H1 (cell line): ENCODE measurements at regions not wholly inside any gene's neighbourhood (a gene's known extent, or its start where the extent isn't known, plus 50 kb on each side); places are given as distances from the start of the nearest gene placed in this dataset.

Experiments used
- CTCF ChIA-PET: fragments of 300-600 bp; sonication (Branson Sonifier 250); formaldehyde crosslinking; loops from one replicate; lab custom pipeline; 2021; ENCODE audit not compliant: partially characterized antibody; lab: Charles Lee
- POLR2A ChIA-PET: fragments of 300-600 bp; sonication (Branson Sonifier 250); formaldehyde crosslinking; loops from one replicate; lab custom pipeline; 2021; ENCODE audit warnings: inconsistent platforms; ENCODE audit not compliant: partially characterized antibody; lab: Charles Lee
- DNase-seq, 2 experiments: peaks; one replicate each; pipeline versions ENCODE4 v3.0.0 to v3.0.0-alpha.2; 2010 to 2022; ENCODE audit warnings: low spot score in 2 of 2, low read depth in 1 of 2, mixed read lengths in 1 of 2
- FAIRE-seq: peaks from 2 replicates; lab custom pipeline; 2011; peaks lifted over from hg19 to GRCh38; lab: Jason Lieb, UNC
- H2AFZ ChIP-seq: 2 replicates; pipeline ENCODE4 v1.8.1; 2012; ENCODE audit warnings: low read length, inconsistent platforms
- H2AK5ac ChIP-seq: 2 replicates; pipeline ENCODE4 v1.6.1; 2013; ENCODE audit warnings: low read depth, low read length
- H2BK120ac ChIP-seq: replicated peaks from 2 replicates; pipeline ENCODE3; 2013; ENCODE audit warnings: low read depth, low read length, inconsistent platforms
- H2BK12ac ChIP-seq: 2 replicates; pipeline ENCODE4 v1.6.1; 2013; ENCODE audit warnings: low read depth, low read length
- H2BK15ac ChIP-seq: 2 replicates; pipeline ENCODE4 v1.6.1; 2013; ENCODE audit warnings: low read length
- H2BK20ac ChIP-seq: 2 replicates; pipeline ENCODE4 v1.6.1; 2013; ENCODE audit warnings: low read length
- H2BK5ac ChIP-seq: 2 replicates; pipeline ENCODE4 v1.6.1; 2013; ENCODE audit warnings: low read depth, low read length
- H3K14ac ChIP-seq: 2 replicates; pipeline ENCODE4 v1.6.1; 2013; ENCODE audit warnings: inconsistent platforms; ENCODE audit not compliant: insufficient read length
- H3K18ac ChIP-seq: 2 replicates; pipeline ENCODE4 v1.6.1; 2013; ENCODE audit warnings: low read length; ENCODE audit errors: extremely low read depth
- H3K23ac ChIP-seq: 2 replicates; pipeline ENCODE4 v1.6.1; 2013; ENCODE audit warnings: inconsistent platforms; ENCODE audit not compliant: insufficient read length
- H3K23me2 ChIP-seq: 2 replicates; pipeline ENCODE4 v1.6.1; 2013; ENCODE audit warnings: low read depth, low read length
- H3K27ac ChIP-seq: 2 replicates; pipeline ENCODE4 v1.6.1; 2011; ENCODE audit warnings: low read depth, low read length, inconsistent platforms
- H3K27me3 ChIP-seq, 4 experiments: replicated peaks in 1 of 4; 1 replicate in 1 of 4; 2 replicates in 3 of 4; pipeline versions ENCODE4 v1.6.1 to v1.8.1; 2011 to 2013; ENCODE audit warnings: low read length in 3 of 4, mild to moderate bottlenecking in 3 of 4, inconsistent platforms in 2 of 4, mixed read lengths in 2 of 4, moderate library complexity in 1 of 4; ENCODE audit not compliant: control insufficient read depth in 3 of 4, insufficient read depth in 3 of 4; ENCODE audit errors: extremely low read depth in 1 of 4
- H3K36me3 ChIP-seq, 4 experiments: 2 replicates each; pipeline versions ENCODE4 v1.6.1 to v1.8.1; 2011 to 2013; ENCODE audit warnings: mild to moderate bottlenecking in 4 of 4, low read length in 3 of 4, moderate library complexity in 2 of 4, control low read depth in 1 of 4, inconsistent platforms in 1 of 4; ENCODE audit not compliant: insufficient read depth in 4 of 4, control insufficient read depth in 2 of 4
- H3K4ac ChIP-seq: replicated peaks from 2 replicates; pipeline ENCODE3; 2013; ENCODE audit warnings: low read length, low read depth, mixed read lengths, inconsistent platforms; ENCODE audit not compliant: insufficient read length
- H3K4me1 ChIP-seq, 4 experiments: replicated peaks in 1 of 4; 1 replicate in 1 of 4; 2 replicates in 3 of 4; pipeline versions ENCODE4 v1.6.1 to v1.8.1; 2011 to 2013; ENCODE audit warnings: low read length in 3 of 4, inconsistent platforms in 2 of 4, mixed read lengths in 1 of 4; ENCODE audit not compliant: insufficient read depth in 4 of 4, control insufficient read depth in 3 of 4
- H3K4me2 ChIP-seq, 2 experiments: 2 replicates each; pipeline versions ENCODE4 v1.6.1 to v1.8.1; 2011 to 2013; ENCODE audit warnings: low read depth in 2 of 2, low read length in 2 of 2, control low read depth in 1 of 2, inconsistent platforms in 1 of 2, mild to moderate bottlenecking in 1 of 2; ENCODE audit not compliant: insufficient read depth in 1 of 2
- H3K4me3 ChIP-seq, 4 experiments: fragments of 200-600, 300-600 bp in 1 of 4; sonication (generic), shearing (Covaris generic), sonication (Bioruptor Twin) in 1 of 4; 2 replicates each; pipeline versions ENCODE4 v1.5.1 to v1.8.1; 2011 to 2016; ENCODE audit warnings: low read length in 4 of 4, low read depth in 3 of 4, control low read depth in 2 of 4, inconsistent platforms in 2 of 4, mild to moderate bottlenecking in 2 of 4, mixed read lengths in 1 of 4, moderate library complexity in 1 of 4; ENCODE audit not compliant: insufficient read depth in 2 of 4; ENCODE audit errors: extremely low read depth in 1 of 4
- H3K56ac ChIP-seq: replicated peaks from 2 replicates; pipeline ENCODE3; 2013; ENCODE audit warnings: low read depth, mild to moderate bottlenecking, mixed read lengths, low read length, inconsistent platforms; ENCODE audit not compliant: insufficient read length
- H3K79me1 ChIP-seq: 2 replicates; pipeline ENCODE4 v1.6.1; 2013; ENCODE audit warnings: low read depth, low read length, control low read depth
- H3K79me2 ChIP-seq, 2 experiments: 2 replicates each; pipeline versions ENCODE4 v1.6.1 to v1.8.1; 2012 to 2013; ENCODE audit warnings: low read length in 2 of 2, mild to moderate bottlenecking in 2 of 2, inconsistent platforms in 1 of 2; ENCODE audit not compliant: insufficient read depth in 2 of 2, control insufficient read depth in 1 of 2
- H3K9ac ChIP-seq, 4 experiments: replicated peaks in 1 of 4; 1 replicate in 1 of 4; 2 replicates in 3 of 4; pipeline versions ENCODE4 v1.6.1 to v1.8.1; 2011 to 2013; ENCODE audit warnings: low read depth in 3 of 4, low read length in 3 of 4, control low read depth in 2 of 4, mild to moderate bottlenecking in 2 of 4, moderate library complexity in 2 of 4, inconsistent platforms in 1 of 4; ENCODE audit errors: extremely low read depth in 1 of 4
- H3K9me3 ChIP-seq, 2 experiments: 2 replicates each; pipeline versions ENCODE4 v1.6.1 to v1.8.1; 2012 to 2013; ENCODE audit warnings: mild to moderate bottlenecking in 2 of 2, moderate library complexity in 2 of 2, control low read depth in 1 of 2, inconsistent platforms in 1 of 2, low read depth in 1 of 2, low read length in 1 of 2, mixed read lengths in 1 of 2; ENCODE audit not compliant: insufficient read depth in 2 of 2
- H4K20me1 ChIP-seq, 2 experiments: replicated peaks in 1 of 2; 2 replicates each; pipeline versions ENCODE3 to v1.8.1; 2011 to 2013; ENCODE audit warnings: inconsistent platforms in 2 of 2, low read length in 2 of 2, mild to moderate bottlenecking in 1 of 2; ENCODE audit not compliant: insufficient read depth in 2 of 2, control insufficient read depth in 1 of 2
- H4K5ac ChIP-seq: 2 replicates; pipeline ENCODE4 v1.6.1; 2013; ENCODE audit warnings: low read length, low read depth, mixed read lengths, inconsistent platforms; ENCODE audit not compliant: insufficient read length
- H4K8ac ChIP-seq: 2 replicates; pipeline ENCODE4 v1.8.0; 2013; ENCODE audit warnings: mild to moderate bottlenecking, moderate library complexity, low read length, inconsistent platforms; ENCODE audit not compliant: insufficient read depth; ENCODE audit errors: extremely low read depth
- H4K91ac ChIP-seq: replicated peaks from 2 replicates; pipeline ENCODE3; 2013; ENCODE audit warnings: low read length, mixed read lengths, inconsistent platforms; ENCODE audit not compliant: insufficient read length
- CTCF ChIP-seq, 3 experiments: IDR thresholded peaks; 1 replicate in 2 of 3; 2 replicates in 1 of 3; pipeline versions ENCODE4 v1.5.1 to v1.6.1; 2011; ENCODE audit warnings: low read length in 3 of 3, mild to moderate bottlenecking in 3 of 3, inconsistent platforms in 2 of 3, low read depth in 1 of 3, moderate library complexity in 1 of 3; ENCODE audit not compliant: insufficient read depth in 1 of 3; ENCODE audit errors: control extremely low read depth in 1 of 3
- E2F6 ChIP-seq: IDR thresholded peaks from 2 replicates; pipeline ENCODE4 v1.6.1; 2012; ENCODE audit warnings: inconsistent platforms
- KDM4A ChIP-seq: IDR thresholded peaks from one replicate; pipeline ENCODE4 v1.7.1; 2012; ENCODE audit warnings: low read depth, mild to moderate bottlenecking, moderate library complexity, low read length, inconsistent platforms; ENCODE audit not compliant: severe bottlenecking
- MAFK ChIP-seq: IDR thresholded peaks from 2 replicates; pipeline ENCODE4 v1.6.1; 2012; ENCODE audit warnings: low read depth, mild to moderate bottlenecking, improper control_type of control experiment, low read length
- POLR2A ChIP-seq, 2 experiments: IDR thresholded peaks; 1 replicate in 1 of 2; 2 replicates in 1 of 2; pipeline ENCODE4 v1.6.1; 2011; ENCODE audit warnings: low read depth in 2 of 2, low read length in 2 of 2, mild to moderate bottlenecking in 2 of 2; ENCODE audit errors: control extremely low read depth in 1 of 2
- RAD21 ChIP-seq, 2 experiments: IDR thresholded peaks in 1 of 2; conservative IDR thresholded peaks in 1 of 2; 2 replicates each; pipeline ENCODE4 v1.6.1; 2011; ENCODE audit warnings: low read depth in 2 of 2, low read length in 2 of 2, improper control_type of control experiment in 1 of 2, inconsistent platforms in 1 of 2, mild to moderate bottlenecking in 1 of 2, moderate library complexity in 1 of 2
- RFX5 ChIP-seq: IDR thresholded peaks from 2 replicates; pipeline ENCODE4 v1.6.1; 2011; ENCODE audit warnings: low read depth, low read length, improper control_type of control experiment, borderline replicate concordance
- SIRT6 ChIP-seq: IDR thresholded peaks from one replicate; pipeline ENCODE4 v1.7.1; 2012; ENCODE audit warnings: low read length, inconsistent platforms
- TEAD4 ChIP-seq: IDR thresholded peaks from 2 replicates; pipeline ENCODE4 v1.6.1; 2012; ENCODE audit warnings: low read depth, low read length, inconsistent platforms, mixed read lengths
- USF2 ChIP-seq: IDR thresholded peaks from 2 replicates; pipeline ENCODE4 v1.6.1; 2011; ENCODE audit warnings: low read length, improper control_type of control experiment
- WGBS, 2 experiments: shearing (Covaris generic) in 1 of 2; methylation state at CpG; one replicate each; pipeline versions ENCODE4 v1.1.6 to v1.1.7; 2013 to 2015; ENCODE audit warnings: low lambda C conversion rate in 2 of 2, mixed read lengths in 2 of 2, inconsistent platforms in 1 of 2, low coverage in 1 of 2, missing lambda C conversion rate in 1 of 2; ENCODE audit not compliant: insufficient replicate concordance in 2 of 2, insufficient coverage in 1 of 2, insufficient read length in 1 of 2; ENCODE audit errors: extremely low coverage in 1 of 2, missing lambda C conversion rate in 1 of 2; 5-methylcytosine and 5-hydroxymethylcytosine counted together

GRCh38 chr2:7809640-7810039 lies 872.2 kb upstream of the ID2 start:
- Histone ChIP-seq H3K9me3 (peaks cover 9 to 12% of the 10 kb centered on the region in 2 experiments), H2BK5ac (no peak overlapping the region), H3K4me1 (peaks cover 0 to 3% (median 0%) of the 10 kb centered on the region in 4 experiments; a peak in 1 of 7 replicates), H2BK120ac (no peak overlapping the region), H4K8ac (no peak overlapping the region), H4K5ac (no peak overlapping the region), H3K4me3 (no peak overlapping the region), H3K4ac (no peak overlapping the region), H2BK20ac (no peak overlapping the region), H3K18ac (no peak overlapping the region), H3K14ac (no peak overlapping the region), H3K23me2 (no peaks in the 10 kb centered on the region), H4K20me1 (no peaks in the 10 kb centered on the region), H3K27me3 (no peaks in the 10 kb centered on the region), H3K4me2 (no peak overlapping the region), H2AK5ac (no peak overlapping the region), H3K27ac (no peak overlapping the region), H4K91ac (no peak overlapping the region), H3K23ac (no peak overlapping the region), H3K56ac (no peak overlapping the region), H3K79me1 (no peaks in the 10 kb centered on the region), H3K79me2 (no peaks in the 10 kb centered on the region), H3K9ac (no peak overlapping the region), H2BK12ac (no peak overlapping the region), H2AFZ (no peak overlapping the region), H2BK15ac (no peak overlapping the region), H3K36me3 (no peaks in the 10 kb centered on the region)
- ChIA-PET POLR2A (no interaction called here), CTCF (interaction anchor here (0.8 kb wide), 1 partner anchor 138 kb away, joined by 3 read pairs; no protein-coding TSS in a partner anchor)
- WGBS, 2 experiments = 93% methylated on average over 3 of the region's 3 CpGs; no CpG with 5 or more reads in 1 of the 2 experiments
- DNase-seq (no peak), FAIRE-seq (no peak)
- no peak for TF ChIP-seq RAD21 (IDR thresholded peaks at IDR 0.05 in 1 of 2, conservative IDR thresholded peaks at IDR 0.05 in 1 of 2; ENCODE audit: low read depth in 2 of 2, low read length in 2 of 2)
- TF ChIP-seq KDM4A = no peak
- no peak for TF ChIP-seq SIRT6
- no peak for TF ChIP-seq MAFK
- TF ChIP-seq POLR2A (IDR thresholded peaks at IDR 0.05; ENCODE audit: control extremely low read depth in 1 of 2, low read depth in 2 of 2, low read length in 2 of 2) = no peak
- no peak for TF ChIP-seq USF2
- TF ChIP-seq RFX5 = no peak
- TF ChIP-seq CTCF (IDR thresholded peaks at IDR 0.05; ENCODE audit: control extremely low read depth in 1 of 3, insufficient read depth in 1 of 3, low read depth in 1 of 3, low read length in 3 of 3) = no peak
- TF ChIP-seq TEAD4 = no peak
- TF ChIP-seq E2F6 = no peak
